Ovary (tissue), 3 donors: ENCODE measurements at regions not wholly inside any gene's neighbourhood (a gene's known extent, or its start where the extent isn't known, plus 50 kb on each side); places are given as distances from the start of the nearest gene placed in this dataset.
"Not testable (repeated sequence)": the region's sequence is repeated elsewhere in the genome, so short reads cannot be mapped to it uniquely, and the experiment has no call there.

Experiments
- CTCF ChIP-seq, 3 donors: fragments of 450-650 bp in 2 of 3; fragments of 200-600 bp in 1 of 3; IDR thresholded peaks; one replicate each; pipeline versions ENCODE4 v1.5.1 to v1.8.0; 2016 to 2022; ENCODE audit warnings: antibody characterized with exemption in 3 of 3, mild to moderate bottlenecking in 1 of 3
- POLR2A ChIP-seq: fragments of 450-650 bp; IDR thresholded peaks from one replicate; pipeline ENCODE4 v1.6.1; 2017; ENCODE audit warnings: antibody characterized with exemption, mild to moderate bottlenecking, moderate library complexity
- donor health status: DM: no; HTN: no; CAD: no.

DNA sequence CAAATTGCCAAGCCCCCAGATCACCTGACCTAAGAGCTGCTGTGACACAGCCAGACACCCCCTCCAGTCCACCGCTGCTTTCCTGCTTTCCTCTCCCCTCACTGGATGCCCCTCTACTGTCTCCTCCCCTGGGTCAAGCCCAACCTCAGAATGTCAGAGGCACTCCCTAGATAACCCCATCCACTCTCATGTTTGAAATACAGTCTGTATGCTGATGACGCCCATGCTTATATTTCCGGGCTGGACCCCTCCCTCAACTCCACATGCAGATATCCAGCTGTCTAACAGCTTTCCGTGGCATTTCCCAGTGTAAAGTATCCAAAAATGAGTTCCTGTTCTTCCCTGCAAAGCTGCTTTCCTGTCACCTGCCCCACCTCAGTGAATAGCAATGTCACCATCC, 309.2 kb downstream of the ANAPC1 start:
- TF ChIP-seq CTCF (IDR thresholded peaks at IDR 0.05); POLR2A: not testable (repeated sequence)
